ENCODE measurements at regions not wholly inside any gene's neighbourhood (a gene's known extent, or its start where the extent isn't known, plus 50 kb on each side); places are given as distances from the start of the nearest gene placed in this dataset.
A peak's percentile ranks its signal among the peaks of the same experiment; 100 is the strongest.

DNA sequence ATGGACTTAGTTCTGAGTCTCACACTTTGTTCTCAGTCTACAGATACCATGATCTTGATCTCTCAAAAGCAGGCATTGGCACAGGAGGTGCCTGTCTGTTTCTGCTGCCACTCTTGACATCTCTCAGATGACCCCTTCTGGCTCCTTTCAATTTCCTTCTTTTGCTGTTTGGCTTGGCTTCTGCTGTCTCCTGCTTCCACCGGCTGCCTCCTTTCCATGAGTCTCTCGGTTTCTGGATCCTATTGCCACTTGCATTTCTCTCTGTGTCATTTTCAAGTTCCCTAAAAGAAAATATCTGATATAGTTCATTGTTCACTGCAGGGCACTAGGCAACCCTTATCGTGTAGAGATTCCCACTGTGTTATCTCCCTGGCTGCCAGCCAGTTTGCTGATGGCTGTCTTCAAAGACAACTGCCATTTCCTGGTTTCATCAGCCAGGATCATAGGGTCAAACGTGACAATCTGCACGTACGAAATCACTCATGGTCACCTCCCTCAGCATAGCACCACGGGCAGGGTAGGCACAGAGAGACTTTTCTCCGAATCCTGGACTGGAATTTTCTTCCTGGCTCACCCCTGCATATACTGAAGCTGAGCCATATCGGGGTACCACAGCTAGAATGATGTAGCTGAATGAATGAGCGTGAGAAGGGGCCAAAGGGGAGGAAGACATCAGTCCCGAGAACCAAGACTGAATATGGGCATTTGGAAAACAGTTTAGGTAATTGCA, 144.6 kb upstream of the TMEM170B start:
- Histone ChIP-seq H3K27ac (ENCODE audit: low read depth in 1 of 2, low read length in 2 of 2) (peak overlapping the region in 1 of 2 donors; percentile 62), H3K9me3 (ENCODE audit: control insufficient read depth, low read length) (no peaks in the 10 kb centered on the region), H3K27me3 (ENCODE audit: control insufficient read depth in 1 of 2, insufficient read depth in 2 of 2, low read length in 1 of 2) (no peaks in the 10 kb centered on the region), H3K4me1 (ENCODE audit: control insufficient read depth in 1 of 2, insufficient read depth in 2 of 2, low read length in 2 of 2) (peaks cover 2 to 3% of the 10 kb centered on the region in 2 donors), H3K4me3 (ENCODE audit: low read length in 2 of 2) (no peak overlapping the region), H3K36me3 (ENCODE audit: control insufficient read depth in 1 of 2, insufficient read depth in 2 of 2, low read length in 1 of 2) (no peaks in the 10 kb centered on the region)
- ATAC-seq (ENCODE audit: low FRiP score), result no peak
- DNase-seq, result peak in 1 of 2 donors; percentile 60
- intact Hi-C loops (cut with DNase I), result no loop called here
- 31 to 32% methylated on average over 11 of the region's 11 CpGs for WGBS, 2 donors

- no peaks in the 10 kb centered on the region for H3K27me3 ChIP-seq (ENCODE audit: control insufficient read depth in 1 of 2, insufficient read depth in 2 of 2, low read length in 1 of 2)
- 97 to 99% methylated on average over 5 of the region's 5 CpGs for WGBS, 2 donors
- DNase-seq (no peak), ATAC-seq (ENCODE audit: low FRiP score) (no peak)
- peaks cover 2 to 3% of the 10 kb centered on the region in 2 donors for H3K4me1 ChIP-seq (ENCODE audit: control insufficient read depth in 1 of 2, insufficient read depth in 2 of 2, low read length in 2 of 2)
- no peaks in the 10 kb centered on the region for H3K36me3 ChIP-seq (ENCODE audit: control insufficient read depth in 1 of 2, insufficient read depth in 2 of 2, low read length in 1 of 2)
- no peak overlapping the region for H3K27ac ChIP-seq (ENCODE audit: low read depth in 1 of 2, low read length in 2 of 2)
- intact Hi-C loops (cut with DNase I), result no loop called here
- no peak overlapping the region for H3K4me3 ChIP-seq (ENCODE audit: low read length in 2 of 2)
- H3K9me3 ChIP-seq (ENCODE audit: control insufficient read depth, low read length), result no peaks in the 10 kb centered on the region
Observed at GRCh38 chr6:11391934-11392777, 145.4 kb upstream of the TMEM170B start.

GRCh38 chr6:11389977-11390376, 147.6 kb upstream of the TMEM170B start:
- H3K4me1 ChIP-seq (ENCODE audit: control insufficient read depth in 1 of 2, insufficient read depth in 2 of 2, low read length in 2 of 2), result peaks cover 3 to 4% of the 10 kb centered on the region in 2 donors
- no peaks in the 10 kb centered on the region for H3K27me3 ChIP-seq (ENCODE audit: control insufficient read depth in 1 of 2, insufficient read depth in 2 of 2, low read length in 1 of 2)
- DNase-seq (no peak), ATAC-seq (ENCODE audit: low FRiP score) (peak; percentile 60)
- intact Hi-C loops (cut with DNase I), result no loop called here
- no peaks in the 10 kb centered on the region for H3K36me3 ChIP-seq (ENCODE audit: control insufficient read depth in 1 of 2, insufficient read depth in 2 of 2, low read length in 1 of 2)
- no peak overlapping the region for H3K4me3 ChIP-seq (ENCODE audit: low read length in 2 of 2)
- peak overlapping the region; percentile 33 to 43 for H3K27ac ChIP-seq (ENCODE audit: low read depth in 1 of 2, low read length in 2 of 2)
- H3K9me3 ChIP-seq (ENCODE audit: control insufficient read depth, low read length), result no peaks in the 10 kb centered on the region
- WGBS, 2 donors, result 38 to 41% methylated on average over 7 of the region's 7 CpGs

DNA sequence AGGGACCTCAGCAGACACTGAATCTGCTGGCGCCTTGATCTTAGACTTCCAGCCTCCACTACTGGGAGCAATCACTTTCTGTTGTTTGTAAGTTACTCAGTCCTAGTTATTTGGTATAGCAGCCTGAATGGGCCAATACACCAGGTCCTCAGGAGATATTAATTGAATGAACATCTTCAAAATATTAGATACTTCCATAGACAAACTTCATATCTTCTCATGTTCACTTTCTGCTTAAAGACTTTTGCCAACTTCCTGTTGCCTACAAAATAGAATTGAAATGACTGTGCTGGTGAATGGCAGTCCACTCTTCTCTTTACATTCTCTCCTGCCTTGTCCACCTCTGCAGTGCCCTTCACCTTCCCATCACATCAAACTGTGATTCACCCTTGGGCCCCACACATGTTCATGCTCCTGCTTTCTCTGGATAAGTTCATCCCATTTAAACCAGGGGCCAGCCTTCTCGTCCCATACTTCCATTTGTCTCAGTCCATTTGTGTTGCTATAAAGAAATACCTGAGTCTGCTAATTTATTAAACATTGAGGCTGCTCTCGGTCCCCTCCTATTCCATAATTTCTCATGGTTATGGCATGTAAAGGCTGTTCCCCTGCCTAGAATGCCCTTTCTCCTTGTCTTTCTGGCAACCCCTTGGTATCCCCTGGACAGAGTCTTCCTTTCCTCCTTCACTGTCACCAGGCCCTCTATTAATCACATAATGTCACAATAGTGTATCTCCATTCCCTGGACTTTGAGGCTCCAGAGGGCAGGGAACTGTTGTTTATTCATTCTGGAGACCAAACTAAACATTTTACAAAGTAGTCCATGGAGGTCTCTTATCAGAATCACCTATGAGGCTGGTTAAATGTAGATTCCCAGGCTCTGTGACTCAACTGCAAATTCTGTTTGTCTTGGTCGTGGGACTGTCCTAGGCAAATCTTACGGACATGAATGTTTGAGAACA, 148.3 kb upstream of the TMEM170B start:
- intact Hi-C loops (cut with DNase I), result no loop called here
- ATAC-seq (ENCODE audit: low FRiP score), result no peak
- Histone ChIP-seq H3K4me1 (ENCODE audit: control insufficient read depth in 1 of 2, insufficient read depth in 2 of 2, low read length in 2 of 2) (peaks cover 7% of the 10 kb centered on the region in 2 donors), H3K36me3 (ENCODE audit: control insufficient read depth in 1 of 2, insufficient read depth in 2 of 2, low read length in 1 of 2) (no peaks in the 10 kb centered on the region), H3K4me3 (ENCODE audit: low read length in 2 of 2) (no peak overlapping the region), H3K9me3 (ENCODE audit: control insufficient read depth, low read length) (no peaks in the 10 kb centered on the region), H3K27me3 (ENCODE audit: control insufficient read depth in 1 of 2, insufficient read depth in 2 of 2, low read length in 1 of 2) (no peaks in the 10 kb centered on the region), H3K27ac (ENCODE audit: low read depth in 1 of 2, low read length in 2 of 2) (peak overlapping the region; percentile 81 to 98)
- 69 to 70% methylated on average over 5 of the region's 5 CpGs for WGBS, 2 donors
- no peak for DNase-seq

- 92 to 96% methylated on average over 5 of the region's 5 CpGs for WGBS, 2 donors
- no peaks in the 10 kb centered on the region for H3K36me3 ChIP-seq (ENCODE audit: control insufficient read depth in 1 of 2, insufficient read depth in 2 of 2, low read length in 1 of 2)
- H3K27ac ChIP-seq (ENCODE audit: low read depth in 1 of 2, low read length in 2 of 2), result no peak overlapping the region
- no peaks in the 10 kb centered on the region for H3K27me3 ChIP-seq (ENCODE audit: control insufficient read depth in 1 of 2, insufficient read depth in 2 of 2, low read length in 1 of 2)
- no peak overlapping the region for H3K4me3 ChIP-seq (ENCODE audit: low read length in 2 of 2)
- peaks cover 4 to 7% of the 10 kb centered on the region in 2 donors for H3K4me1 ChIP-seq (ENCODE audit: control insufficient read depth in 1 of 2, insufficient read depth in 2 of 2, low read length in 2 of 2)
- ATAC-seq (ENCODE audit: low FRiP score) (no peak), DNase-seq (no peak)
- H3K9me3 ChIP-seq (ENCODE audit: control insufficient read depth, low read length), result no peaks in the 10 kb centered on the region
- intact Hi-C loops (cut with DNase I), result no loop called here
Observed at GRCh38 chr6:11387707-11388430, 149.7 kb upstream of the TMEM170B start.

- Histone ChIP-seq H3K36me3 (ENCODE audit: control insufficient read depth in 1 of 2, insufficient read depth in 2 of 2, low read length in 1 of 2) (no peaks in the 10 kb centered on the region), H3K9me3 (ENCODE audit: control insufficient read depth, low read length) (no peaks in the 10 kb centered on the region), H3K27ac (ENCODE audit: low read depth in 1 of 2, low read length in 2 of 2) (no peak overlapping the region), H3K4me1 (ENCODE audit: control insufficient read depth in 1 of 2, insufficient read depth in 2 of 2, low read length in 2 of 2) (peaks cover 4 to 7% of the 10 kb centered on the region in 2 donors), H3K27me3 (ENCODE audit: control insufficient read depth in 1 of 2, insufficient read depth in 2 of 2, low read length in 1 of 2) (no peaks in the 10 kb centered on the region), H3K4me3 (ENCODE audit: low read length in 2 of 2) (no peak overlapping the region)
- no peak for ATAC-seq (ENCODE audit: low FRiP score)
- intact Hi-C loops (cut with DNase I), result no loop called here
- DNase-seq, result no peak
- WGBS, 2 donors, result 62% methylated on average over 2 of the region's 2 CpGs
Observed at GRCh38 chr6:11386726-11387125, 150.8 kb upstream of the TMEM170B start.

DNA sequence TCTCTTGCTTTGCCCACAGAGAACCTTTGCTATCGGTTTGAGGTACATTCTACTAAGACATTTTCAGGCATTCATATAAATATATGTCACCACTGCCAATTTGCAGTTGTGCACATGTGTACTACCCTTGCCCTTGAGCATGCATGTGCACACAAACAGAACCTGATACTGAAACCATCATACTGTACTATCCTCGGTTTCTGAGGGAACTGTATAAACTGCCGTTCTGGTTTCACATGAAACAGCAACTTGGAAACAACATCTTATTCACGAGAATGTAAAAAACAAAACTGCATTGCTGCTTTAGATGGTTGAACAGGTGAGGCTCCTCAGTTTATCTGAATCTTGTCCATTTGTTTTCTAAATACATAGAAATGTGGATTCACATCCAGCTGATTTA, 151.2 kb upstream of the TMEM170B start:
- WGBS, 2 donors, result 88 to 89% methylated on average over 4 of the region's 4 CpGs
- DNase-seq (no peak), ATAC-seq (ENCODE audit: low FRiP score) (no peak)
- Histone ChIP-seq H3K36me3 (ENCODE audit: control insufficient read depth in 1 of 2, insufficient read depth in 2 of 2, low read length in 1 of 2) (no peaks in the 10 kb centered on the region), H3K27ac (ENCODE audit: low read depth in 1 of 2, low read length in 2 of 2) (no peak overlapping the region), H3K9me3 (ENCODE audit: control insufficient read depth, low read length) (no peaks in the 10 kb centered on the region), H3K27me3 (ENCODE audit: control insufficient read depth in 1 of 2, insufficient read depth in 2 of 2, low read length in 1 of 2) (no peaks in the 10 kb centered on the region), H3K4me3 (ENCODE audit: low read length in 2 of 2) (no peak overlapping the region), H3K4me1 (ENCODE audit: control insufficient read depth in 1 of 2, insufficient read depth in 2 of 2, low read length in 2 of 2) (peaks cover 4 to 7% of the 10 kb centered on the region in 2 donors)
- intact Hi-C loops (cut with DNase I), result no loop called here

All from aorta (tissue), 5 donors.